ENCODE measurements at regions not wholly inside any gene's neighbourhood (a gene's known extent, or its start where the extent isn't known, plus 50 kb on each side); places are given as distances from the start of the nearest gene placed in this dataset.
A peak's percentile ranks its signal among the peaks of the same experiment; 100 is the strongest.

DNA sequence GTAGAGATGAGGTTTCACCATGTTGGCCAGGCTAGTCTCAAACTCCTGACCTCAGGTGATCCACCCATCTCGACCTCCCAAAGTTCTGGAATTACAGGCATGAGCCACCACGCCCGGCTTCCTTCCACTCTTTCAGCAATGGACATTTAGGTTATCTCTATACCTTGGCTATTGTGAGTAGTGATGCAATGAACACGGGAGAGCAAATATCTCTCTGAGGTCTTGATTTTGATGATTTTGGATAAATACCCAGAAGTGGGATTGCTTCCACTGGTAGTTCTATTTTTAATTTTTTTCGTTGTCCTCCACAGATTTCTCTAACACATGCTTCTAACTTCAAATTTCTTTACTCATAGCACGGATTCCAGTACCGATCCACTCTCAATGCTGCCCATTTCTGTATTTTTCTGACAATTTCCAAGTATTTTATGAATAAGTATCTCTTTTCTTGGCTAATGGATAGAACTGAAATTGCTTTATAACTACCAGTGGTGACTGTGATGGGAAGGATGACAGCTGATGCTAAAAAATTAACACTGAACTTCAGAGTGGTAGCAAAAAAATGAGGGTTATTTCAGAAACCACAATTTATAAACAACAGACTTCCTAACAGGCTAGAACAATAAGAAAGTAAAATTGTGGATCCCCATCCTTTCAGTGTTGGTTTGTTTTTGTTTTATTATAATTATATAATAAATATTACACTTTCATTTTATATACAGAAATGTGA lies 327.5 kb upstream of the RUNX1 start:
- Histone ChIP-seq H3K27ac (ENCODE audit: low read depth in 2 of 2, low read length in 1 of 2) (no peak overlapping the region; a peak in 1 of 4 replicates), H3K9me3 (no peaks in the 10 kb centered on the region), H3K4me3 (ENCODE audit: low read depth in 2 of 2, low read length in 1 of 2) (no peak overlapping the region), H3K9me2 (no peaks in the 10 kb centered on the region), H3K4me2 (no peak overlapping the region), H3F3A (replicated peaks; ENCODE audit: insufficient read depth) (peaks cover 25% of the 10 kb centered on the region), H3K27me3 (ENCODE audit: insufficient read depth) (no peaks in the 10 kb centered on the region), H4K20me1 (ENCODE audit: insufficient read depth) (no peaks in the 10 kb centered on the region), H3K36me3 (replicated peaks in 1 of 2; ENCODE audit: control insufficient read depth in 1 of 2, insufficient read depth in 2 of 2, low read length in 1 of 2) (no peaks in the 10 kb centered on the region), H3K79me2 (ENCODE audit: insufficient read depth) (no peaks in the 10 kb centered on the region), H3K4me1 (ENCODE audit: control insufficient read depth in 1 of 2, insufficient read depth in 2 of 2, low read depth in 1 of 2, low read length in 1 of 2) (peaks cover 0 to 20% of the 10 kb centered on the region in 2 experiments; a peak in 2 of 4 replicates), H3K9ac (no peak overlapping the region), H2AFZ (ENCODE audit: low read depth) (no peak overlapping the region)
- no peak for DNase-seq
- ChIA-PET POLR2A (no interaction called here), CTCF (no interaction called here)
- TF ChIP-seq, protein P1, sequence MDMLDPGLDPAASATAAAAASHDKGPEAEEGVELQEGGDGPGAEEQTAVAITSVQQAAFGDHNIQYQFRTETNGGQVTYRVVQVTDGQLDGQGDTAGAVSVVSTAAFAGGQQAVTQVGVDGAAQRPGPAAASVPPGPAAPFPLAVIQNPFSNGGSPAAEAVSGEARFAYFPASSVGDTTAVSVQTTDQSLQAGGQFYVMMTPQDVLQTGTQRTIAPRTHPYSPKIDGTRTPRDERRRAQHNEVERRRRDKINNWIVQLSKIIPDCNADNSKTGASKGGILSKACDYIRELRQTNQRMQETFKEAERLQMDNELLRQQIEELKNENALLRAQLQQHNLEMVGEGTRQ (IDR thresholded peaks at IDR 0.05; ENCODE audit: borderline replicate concordance, low read depth, low read length): no peak
- TF ChIP-seq, protein P2, sequence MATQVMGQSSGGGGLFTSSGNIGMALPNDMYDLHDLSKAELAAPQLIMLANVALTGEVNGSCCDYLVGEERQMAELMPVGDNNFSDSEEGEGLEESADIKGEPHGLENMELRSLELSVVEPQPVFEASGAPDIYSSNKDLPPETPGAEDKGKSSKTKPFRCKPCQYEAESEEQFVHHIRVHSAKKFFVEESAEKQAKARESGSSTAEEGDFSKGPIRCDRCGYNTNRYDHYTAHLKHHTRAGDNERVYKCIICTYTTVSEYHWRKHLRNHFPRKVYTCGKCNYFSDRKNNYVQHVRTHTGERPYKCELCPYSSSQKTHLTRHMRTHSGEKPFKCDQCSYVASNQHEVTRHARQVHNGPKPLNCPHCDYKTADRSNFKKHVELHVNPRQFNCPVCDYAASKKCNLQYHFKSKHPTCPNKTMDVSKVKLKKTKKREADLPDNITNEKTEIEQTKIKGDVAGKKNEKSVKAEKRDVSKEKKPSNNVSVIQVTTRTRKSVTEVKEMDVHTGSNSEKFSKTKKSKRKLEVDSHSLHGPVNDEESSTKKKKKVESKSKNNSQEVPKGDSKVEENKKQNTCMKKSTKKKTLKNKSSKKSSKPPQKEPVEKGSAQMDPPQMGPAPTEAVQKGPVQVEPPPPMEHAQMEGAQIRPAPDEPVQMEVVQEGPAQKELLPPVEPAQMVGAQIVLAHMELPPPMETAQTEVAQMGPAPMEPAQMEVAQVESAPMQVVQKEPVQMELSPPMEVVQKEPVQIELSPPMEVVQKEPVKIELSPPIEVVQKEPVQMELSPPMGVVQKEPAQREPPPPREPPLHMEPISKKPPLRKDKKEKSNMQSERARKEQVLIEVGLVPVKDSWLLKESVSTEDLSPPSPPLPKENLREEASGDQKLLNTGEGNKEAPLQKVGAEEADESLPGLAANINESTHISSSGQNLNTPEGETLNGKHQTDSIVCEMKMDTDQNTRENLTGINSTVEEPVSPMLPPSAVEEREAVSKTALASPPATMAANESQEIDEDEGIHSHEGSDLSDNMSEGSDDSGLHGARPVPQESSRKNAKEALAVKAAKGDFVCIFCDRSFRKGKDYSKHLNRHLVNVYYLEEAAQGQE (IDR thresholded peaks at IDR 0.05; ENCODE audit: low read depth, low read length): no peak
- TF ChIP-seq, protein P3, sequence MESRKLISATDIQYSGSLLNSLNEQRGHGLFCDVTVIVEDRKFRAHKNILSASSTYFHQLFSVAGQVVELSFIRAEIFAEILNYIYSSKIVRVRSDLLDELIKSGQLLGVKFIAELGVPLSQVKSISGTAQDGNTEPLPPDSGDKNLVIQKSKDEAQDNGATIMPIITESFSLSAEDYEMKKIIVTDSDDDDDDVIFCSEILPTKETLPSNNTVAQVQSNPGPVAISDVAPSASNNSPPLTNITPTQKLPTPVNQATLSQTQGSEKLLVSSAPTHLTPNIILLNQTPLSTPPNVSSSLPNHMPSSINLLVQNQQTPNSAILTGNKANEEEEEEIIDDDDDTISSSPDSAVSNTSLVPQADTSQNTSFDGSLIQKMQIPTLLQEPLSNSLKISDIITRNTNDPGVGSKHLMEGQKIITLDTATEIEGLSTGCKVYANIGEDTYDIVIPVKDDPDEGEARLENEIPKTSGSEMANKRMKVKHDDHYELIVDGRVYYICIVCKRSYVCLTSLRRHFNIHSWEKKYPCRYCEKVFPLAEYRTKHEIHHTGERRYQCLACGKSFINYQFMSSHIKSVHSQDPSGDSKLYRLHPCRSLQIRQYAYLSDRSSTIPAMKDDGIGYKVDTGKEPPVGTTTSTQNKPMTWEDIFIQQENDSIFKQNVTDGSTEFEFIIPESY (IDR thresholded peaks at IDR 0.05; ENCODE audit: borderline replicate concordance, low read depth): no peak
- TF ChIP-seq MEF2A (IDR thresholded peaks at IDR 0.05; ENCODE audit: borderline replicate concordance, low read depth): no peak
- 78% methylated on average over 7 of the region's 7 CpGs for WGBS (ENCODE audit: low lambda C conversion rate)

DNA sequence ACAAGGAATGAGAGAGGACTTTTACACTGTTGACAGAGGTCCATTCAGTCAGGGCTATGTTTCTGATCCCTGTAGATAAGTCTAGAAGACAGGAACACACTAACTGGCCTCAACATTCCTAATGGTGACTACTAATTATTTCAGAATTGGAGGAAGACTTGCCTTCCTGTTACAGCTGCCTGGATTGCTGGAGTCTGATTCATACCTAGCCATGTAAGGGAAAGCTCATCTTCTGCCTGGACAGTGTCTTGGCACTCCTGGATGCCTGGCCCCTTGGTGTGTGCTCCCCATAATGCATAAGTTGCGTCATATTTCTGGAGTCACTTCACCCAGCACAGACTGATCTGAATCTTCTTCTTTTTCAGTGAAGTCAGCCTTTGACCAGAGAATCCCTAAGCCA lies 326.0 kb upstream of the RUNX1 start:
- H3K27me3 ChIP-seq (ENCODE audit: insufficient read depth): no peaks in the 10 kb centered on the region
- POLR2A ChIA-PET: no interaction called here
- H3F3A ChIP-seq (replicated peaks; ENCODE audit: insufficient read depth): peaks cover 20% of the 10 kb centered on the region
- H3K36me3 ChIP-seq (replicated peaks in 1 of 2; ENCODE audit: control insufficient read depth in 1 of 2, insufficient read depth in 2 of 2, low read length in 1 of 2): no peaks in the 10 kb centered on the region
- no peaks in the 10 kb centered on the region for H3K9me3 ChIP-seq
- WGBS (ENCODE audit: low lambda C conversion rate): 43% methylated on average over 1 of the region's 1 CpG
- H3K9ac ChIP-seq: no peak overlapping the region
- H3K4me2 ChIP-seq: no peak overlapping the region
- 0 out of 2 replicates have a peak overlapping the region, but pooled peaks have one; percentile 5 for H2AFZ ChIP-seq (ENCODE audit: low read depth)
- H3K9me2 ChIP-seq: no peaks in the 10 kb centered on the region
- CTCF ChIA-PET: no interaction called here
- peaks cover 0 to 20% of the 10 kb centered on the region in 2 experiments; a peak in 2 of 4 replicates for H3K4me1 ChIP-seq (ENCODE audit: control insufficient read depth in 1 of 2, insufficient read depth in 2 of 2, low read depth in 1 of 2, low read length in 1 of 2)
- DNase-seq: no peak
- H3K4me3 ChIP-seq (ENCODE audit: low read depth in 2 of 2, low read length in 1 of 2): no peak overlapping the region
- H4K20me1 ChIP-seq (ENCODE audit: insufficient read depth): no peaks in the 10 kb centered on the region
- no peaks in the 10 kb centered on the region for H3K79me2 ChIP-seq (ENCODE audit: insufficient read depth)
- peak overlapping the region in 1 of 2 experiments; percentile 63; a peak in 2 of 4 replicates for H3K27ac ChIP-seq (ENCODE audit: low read depth in 2 of 2, low read length in 1 of 2)
- TF ChIP-seq NFIC (IDR thresholded peaks at IDR 0.05; ENCODE audit: borderline replicate concordance) (peak; percentile 66; the same call in 1 of the 2 replicates), RFX5 (IDR thresholded peaks at IDR 0.05; ENCODE audit: low read length) (no peak), TEAD4 (IDR thresholded peaks at IDR 0.05; ENCODE audit: borderline replicate concordance, insufficient read depth) (peak; percentile 62; the same call in 1 of the 2 replicates), GATA2 (CRISPR knock-in tag; IDR thresholded peaks at IDR 0.05) (no peak), JUND (IDR thresholded peaks at IDR 0.05) (peak; percentile 86), POLR2AphosphoS5 (IDR thresholded peaks at IDR 0.05; ENCODE audit: low read depth, low read length) (no peak), FOXM1 (IDR thresholded peaks at IDR 0.05; ENCODE audit: low read depth) (no peak), NRF1 (IDR thresholded peaks at IDR 0.05; ENCODE audit: low read depth, low read length) (no peak)
- TF ChIP-seq, protein P2 (IDR thresholded peaks at IDR 0.05; ENCODE audit: low read depth, low read length): no peak
- TF ChIP-seq, protein P4, sequence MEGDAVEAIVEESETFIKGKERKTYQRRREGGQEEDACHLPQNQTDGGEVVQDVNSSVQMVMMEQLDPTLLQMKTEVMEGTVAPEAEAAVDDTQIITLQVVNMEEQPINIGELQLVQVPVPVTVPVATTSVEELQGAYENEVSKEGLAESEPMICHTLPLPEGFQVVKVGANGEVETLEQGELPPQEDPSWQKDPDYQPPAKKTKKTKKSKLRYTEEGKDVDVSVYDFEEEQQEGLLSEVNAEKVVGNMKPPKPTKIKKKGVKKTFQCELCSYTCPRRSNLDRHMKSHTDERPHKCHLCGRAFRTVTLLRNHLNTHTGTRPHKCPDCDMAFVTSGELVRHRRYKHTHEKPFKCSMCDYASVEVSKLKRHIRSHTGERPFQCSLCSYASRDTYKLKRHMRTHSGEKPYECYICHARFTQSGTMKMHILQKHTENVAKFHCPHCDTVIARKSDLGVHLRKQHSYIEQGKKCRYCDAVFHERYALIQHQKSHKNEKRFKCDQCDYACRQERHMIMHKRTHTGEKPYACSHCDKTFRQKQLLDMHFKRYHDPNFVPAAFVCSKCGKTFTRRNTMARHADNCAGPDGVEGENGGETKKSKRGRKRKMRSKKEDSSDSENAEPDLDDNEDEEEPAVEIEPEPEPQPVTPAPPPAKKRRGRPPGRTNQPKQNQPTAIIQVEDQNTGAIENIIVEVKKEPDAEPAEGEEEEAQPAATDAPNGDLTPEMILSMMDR (IDR thresholded peaks at IDR 0.05): no peak

Data from SK-N-SH (cell line).